Ureter (tissue), 1 donor: ENCODE measurements at regions not wholly inside any gene's neighbourhood (a gene's known extent, or its start where the extent isn't known, plus 50 kb on each side); places are given as distances from the start of the nearest gene placed in this dataset.
"Not testable (repeated sequence)": the region's sequence is repeated elsewhere in the genome, so short reads cannot be mapped to it uniquely, and the experiment has no call there.

ENCODE experiments used
- DNase-seq: peaks from one replicate; pipeline ENCODE4 v3.0.0-alpha.2; 2020; ENCODE audit warnings: low spot score
- donor health status: DM: yes; HTN: yes; CAD: no.

- no peak for DNase-seq
These were observed 209.8 kb upstream of the NR3C2 start for GRCh38 chr4:148651991-148652390.

- no peak for DNase-seq
These were observed 207.6 kb upstream of the NR3C2 start for GRCh38 chr4:148649652-148650331.

- no peak for DNase-seq
These were observed 201.6 kb upstream of the NR3C2 start for GRCh38 chr4:148643851-148644250.

- DNase-seq = no peak
These were observed 200.7 kb upstream of the NR3C2 start for GRCh38 chr4:148642907-148643306.

- DNase-seq = not testable (repeated sequence)
These were observed 195.9 kb upstream of the NR3C2 start for GRCh38 chr4:148638079-148638478.

- DNase-seq = not testable (repeated sequence)
These were observed 195.2 kb upstream of the NR3C2 start for GRCh38 chr4:148637453-148637852.

GRCh38 chr4:148634476-148634875 is 192.3 kb upstream of the NR3C2 start:
- DNase-seq = no peak

- no peak for DNase-seq
These were observed 191.5 kb upstream of the NR3C2 start for GRCh38 chr4:148633720-148634119.

- no peak for DNase-seq
These were observed 190.3 kb upstream of the NR3C2 start for GRCh38 chr4:148632476-148632875.

- no peak for DNase-seq
These were observed 187.8 kb upstream of the NR3C2 start for GRCh38 chr4:148630051-148630450.

- DNase-seq = no peak
These were observed 176.6 kb upstream of the NR3C2 start for GRCh38 chr4:148618856-148619255.

- DNase-seq = no peak
These were observed 166.8 kb upstream of the NR3C2 start for GRCh38 chr4:148608968-148609367.

- DNase-seq = not testable (repeated sequence)
These were observed 156.4 kb upstream of the NR3C2 start for GRCh38 chr4:148598418-148599207.

- DNase-seq = no peak
These were observed 147.0 kb upstream of the NR3C2 start for GRCh38 chr4:148589182-148589581.

- DNase-seq = no peak
These were observed 133.4 kb upstream of the NR3C2 start for GRCh38 chr4:148575577-148575976.

- DNase-seq = no peak
These were observed 132.7 kb upstream of the NR3C2 start for GRCh38 chr4:148574911-148575310.

- DNase-seq = no peak
These were observed 132.3 kb upstream of the NR3C2 start for GRCh38 chr4:148574502-148574901.

GRCh38 chr4:148574066-148574465 is 131.9 kb upstream of the NR3C2 start:
- no peak for DNase-seq

GRCh38 chr4:148573296-148573695 is 131.1 kb upstream of the NR3C2 start:
- no peak for DNase-seq

- no peak for DNase-seq
These were observed 123.6 kb upstream of the NR3C2 start for GRCh38 chr4:148565801-148566200.

- no peak for DNase-seq
These were observed 121.5 kb upstream of the NR3C2 start for GRCh38 chr4:148563684-148564083.

GRCh38 chr4:148561467-148561866 is 119.3 kb upstream of the NR3C2 start:
- no peak for DNase-seq

GRCh38 chr4:148557793-148558192 is 115.6 kb upstream of the NR3C2 start:
- DNase-seq = no peak
